ENCODE measurements at regions not wholly inside any gene's neighbourhood (a gene's known extent, or its start where the extent isn't known, plus 50 kb on each side); places are given as distances from the start of the nearest gene placed in this dataset.

DNA sequence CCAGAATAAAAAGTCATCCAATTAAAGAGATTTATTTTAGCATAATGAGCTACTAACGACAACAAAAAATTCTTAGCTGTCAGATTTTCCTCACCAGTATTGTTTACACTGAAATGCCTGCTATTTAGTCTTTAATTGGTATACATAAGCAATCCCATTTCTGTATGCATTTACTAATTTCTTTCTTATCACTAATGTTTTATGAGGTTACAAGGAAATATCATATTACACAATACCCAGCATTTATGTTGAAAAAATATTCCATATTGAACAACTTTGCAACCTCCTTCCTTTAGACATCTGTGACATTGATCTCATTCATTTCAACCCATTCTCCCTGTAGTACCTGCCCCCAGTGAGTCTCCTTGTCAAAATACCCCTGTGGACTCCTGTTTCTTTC is 135.4 kb downstream of the SLITRK6 start:
- no peak for DNase-seq

- DNase-seq: no peak
These were observed 137.0 kb downstream of the SLITRK6 start for GRCh38 chr13:85662186-85662585.

DNA sequence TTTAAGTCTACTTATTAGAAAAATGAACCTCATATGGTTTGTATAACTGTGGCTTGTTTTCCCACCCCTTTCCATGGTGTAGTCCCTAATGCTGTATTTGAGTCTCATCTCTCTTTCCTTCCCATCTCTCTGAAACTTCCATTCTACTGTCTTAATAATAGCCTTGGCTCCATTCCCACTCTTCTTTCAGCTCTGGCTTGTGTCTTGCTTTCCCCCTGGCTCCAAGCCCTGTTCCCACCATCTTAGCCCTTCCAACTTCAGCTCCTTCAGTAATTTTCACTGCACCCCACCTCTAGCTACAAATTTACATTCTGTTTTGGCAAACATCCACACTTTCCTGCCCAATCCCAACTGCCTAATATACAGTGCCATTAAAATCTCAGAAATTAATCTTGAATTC is 137.5 kb downstream of the SLITRK6 start:
- DNase-seq: no peak

GRCh38 chr13:85659493-85659892 is 139.7 kb downstream of the SLITRK6 start:
- no peak for DNase-seq

GRCh38 chr13:85657942-85658341 is 141.3 kb downstream of the SLITRK6 start:
- DNase-seq: no peak

DNA sequence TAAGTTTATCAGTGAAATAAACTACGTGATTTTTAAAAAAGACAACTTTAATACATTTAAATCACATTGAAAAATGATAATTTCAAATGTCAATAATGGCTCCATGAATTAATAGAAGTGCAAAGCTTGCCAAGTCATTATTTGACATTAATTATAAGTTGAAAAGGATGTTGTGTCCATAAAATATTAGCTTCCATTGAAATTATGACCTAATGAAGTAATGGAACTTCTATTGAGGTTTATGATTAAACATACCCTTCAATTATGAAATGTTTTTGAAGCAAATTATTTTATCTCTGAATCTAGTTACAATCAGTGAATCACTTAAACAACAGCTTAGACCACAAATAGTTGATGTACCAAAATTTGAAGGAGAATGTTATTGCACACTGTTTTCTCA is 144.2 kb downstream of the SLITRK6 start:
- DNase-seq: no peak

- no peak for DNase-seq
These were observed 145.0 kb downstream of the SLITRK6 start for GRCh38 chr13:85654227-85654626.

- no peak for DNase-seq
These were observed 145.5 kb downstream of the SLITRK6 start for GRCh38 chr13:85653681-85654080.

DNA sequence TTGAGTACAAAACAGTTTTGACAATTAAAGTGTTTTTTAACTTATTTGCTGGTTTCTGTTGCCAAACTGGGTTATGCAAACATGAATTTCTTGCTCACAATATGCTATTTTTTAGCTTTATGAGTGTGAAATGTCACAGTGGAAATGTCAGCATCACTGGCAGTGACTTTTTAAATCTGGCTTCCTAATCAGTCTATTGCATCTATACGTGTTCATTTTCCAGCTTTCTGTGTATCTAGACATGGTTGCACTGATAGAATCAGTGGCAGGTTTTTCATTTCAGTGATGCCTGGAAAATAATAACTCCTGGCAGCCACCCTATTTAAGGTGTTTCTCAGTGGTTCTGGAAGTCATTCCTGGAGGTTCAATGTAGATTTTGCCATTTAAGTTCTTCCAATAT is 146.7 kb downstream of the SLITRK6 start:
- DNase-seq: no peak

- no peak for DNase-seq
These were observed 147.8 kb downstream of the SLITRK6 start for GRCh38 chr13:85651440-85651839.

- no peak for DNase-seq
These were observed 148.6 kb downstream of the SLITRK6 start for GRCh38 chr13:85650613-85651012.

DNA sequence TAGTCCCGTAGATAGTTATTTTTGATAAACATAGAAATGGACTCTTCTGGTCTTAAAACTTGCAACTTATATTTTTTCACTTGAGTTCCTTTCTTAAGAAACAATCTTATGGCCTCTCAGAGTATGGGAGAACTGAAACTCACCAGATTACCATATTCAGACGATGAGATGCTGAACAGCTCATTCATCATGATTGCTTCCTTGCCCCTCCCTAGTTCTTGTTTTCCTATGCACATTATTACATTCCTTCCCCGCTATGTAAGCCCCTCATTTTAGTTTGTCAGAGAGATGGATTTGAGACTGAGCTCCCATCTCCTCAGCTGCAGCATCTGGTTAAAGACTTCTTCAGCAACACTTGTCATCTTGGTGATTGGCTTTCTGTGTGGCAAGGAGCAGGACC is 158.5 kb downstream of the SLITRK6 start:
- DNase-seq: no peak

GRCh38 chr13:85638815-85639393 is 160.3 kb downstream of the SLITRK6 start:
- no peak for DNase-seq

- no peak for DNase-seq
These were observed 161.0 kb downstream of the SLITRK6 start for GRCh38 chr13:85638265-85638664.

DNA sequence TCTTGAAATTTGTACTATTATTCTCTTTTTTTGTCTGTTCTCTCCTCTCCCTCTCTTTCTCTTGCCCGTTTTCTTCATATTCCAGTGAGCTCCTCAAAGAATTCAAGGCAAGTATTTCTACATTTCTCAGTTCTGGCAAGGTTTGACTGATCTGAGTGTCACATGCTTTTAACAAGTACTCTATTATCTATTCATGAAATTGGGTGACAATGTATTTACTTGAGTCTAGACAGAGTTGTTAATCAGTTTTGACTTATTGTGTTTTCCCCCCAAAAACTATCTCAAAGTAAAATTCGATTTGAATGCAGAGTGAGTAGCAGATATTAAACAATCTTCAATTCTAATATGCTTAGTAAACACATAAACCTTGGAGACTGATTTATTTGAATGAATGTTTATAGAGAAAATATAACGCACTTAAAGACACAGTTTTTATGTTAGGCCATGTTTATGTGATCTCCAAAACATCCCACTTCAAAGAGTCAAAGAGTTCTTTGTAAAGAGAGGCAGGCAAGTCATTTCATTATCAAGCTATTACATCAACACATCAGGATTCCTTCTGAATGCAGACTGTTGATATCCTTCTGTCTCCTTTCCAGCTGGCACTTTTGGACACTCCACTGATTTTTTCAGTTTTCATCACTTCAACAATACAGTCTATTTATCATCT is 166.6 kb downstream of the SLITRK6 start:
- no peak for DNase-seq

GRCh38 chr13:85631801-85632200 is 167.4 kb downstream of the SLITRK6 start:
- no peak for DNase-seq

DNA sequence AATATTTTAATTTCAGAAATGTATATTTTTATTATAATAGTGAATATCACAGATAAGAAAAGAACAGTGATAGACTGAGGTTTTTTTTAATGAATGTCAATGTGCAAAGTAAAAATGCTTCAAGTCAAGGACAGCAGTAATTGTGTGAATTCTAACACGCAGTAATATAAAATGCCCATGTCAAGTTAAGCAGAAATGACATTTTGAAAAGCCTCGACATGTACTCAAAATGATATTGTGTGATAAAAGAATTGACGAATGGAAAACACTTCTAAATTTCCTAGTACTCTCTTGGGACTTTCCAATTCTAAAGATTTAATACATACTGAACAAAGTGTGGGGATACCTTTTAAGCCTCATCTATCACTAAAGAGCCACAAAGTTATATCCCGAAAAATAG is 172.6 kb downstream of the SLITRK6 start:
- DNase-seq: no peak

- DNase-seq: no peak
These were observed 179.9 kb downstream of the SLITRK6 start for GRCh38 chr13:85619321-85619720.

DNA sequence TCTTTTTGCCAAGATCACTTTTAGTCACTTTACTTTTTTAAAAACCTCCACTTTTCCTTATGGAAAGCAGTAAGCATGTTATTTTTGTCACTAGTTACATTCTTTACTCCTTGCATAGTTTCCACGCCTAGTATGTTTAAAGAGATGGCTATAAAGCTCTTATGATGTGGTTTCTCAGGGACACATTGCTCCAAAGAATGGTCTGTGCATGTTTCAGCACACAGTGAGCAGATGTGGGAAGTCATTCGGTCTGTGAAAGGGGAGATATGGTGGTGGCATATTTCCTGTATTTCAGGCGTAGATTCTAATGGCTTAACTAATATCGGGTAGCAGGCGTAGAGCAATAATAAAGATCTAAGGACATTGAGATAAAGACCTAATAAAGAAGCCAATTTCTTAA is 180.7 kb downstream of the SLITRK6 start:
- no peak for DNase-seq

DNA sequence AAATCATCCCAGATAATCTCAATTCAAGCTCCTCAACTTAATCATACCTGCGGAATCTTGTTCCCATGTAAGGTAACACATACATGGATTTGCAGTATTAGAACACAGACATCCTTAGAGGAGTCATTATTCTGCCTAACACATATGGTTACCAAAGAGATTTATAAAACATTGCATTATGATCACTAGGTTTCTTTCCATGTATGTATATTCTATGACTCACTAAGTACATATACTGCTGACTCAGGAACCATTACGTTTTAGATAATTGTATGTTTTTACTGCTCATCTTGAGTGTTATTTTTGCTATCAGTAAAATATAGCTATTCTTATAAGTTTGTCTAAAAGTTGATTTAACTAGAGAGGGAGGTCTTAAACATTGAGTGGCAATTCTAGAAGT is 182.9 kb downstream of the SLITRK6 start:
- no peak for DNase-seq

GRCh38 chr13:85615031-85615430 is 184.2 kb downstream of the SLITRK6 start:
- no peak for DNase-seq

DNA sequence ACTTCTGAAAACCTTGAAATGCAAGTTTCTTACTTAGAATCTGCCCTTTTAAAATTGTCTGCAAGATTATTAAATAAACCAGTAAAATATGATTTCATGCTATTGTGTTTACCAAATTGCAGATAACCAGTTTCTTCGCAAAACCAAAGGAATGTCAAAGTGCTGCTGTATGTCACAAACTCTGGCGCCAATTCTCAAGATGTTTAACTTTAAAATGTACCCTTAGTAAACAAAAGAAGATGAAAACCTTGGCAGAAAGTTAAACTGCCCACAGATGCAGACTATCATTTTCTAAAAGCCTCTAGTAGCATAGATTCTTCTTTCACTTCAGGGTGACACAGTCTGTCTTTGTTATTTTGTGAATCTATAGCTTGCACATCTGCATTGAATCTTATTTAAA is 189.2 kb downstream of the SLITRK6 start:
- no peak for DNase-seq

DNA sequence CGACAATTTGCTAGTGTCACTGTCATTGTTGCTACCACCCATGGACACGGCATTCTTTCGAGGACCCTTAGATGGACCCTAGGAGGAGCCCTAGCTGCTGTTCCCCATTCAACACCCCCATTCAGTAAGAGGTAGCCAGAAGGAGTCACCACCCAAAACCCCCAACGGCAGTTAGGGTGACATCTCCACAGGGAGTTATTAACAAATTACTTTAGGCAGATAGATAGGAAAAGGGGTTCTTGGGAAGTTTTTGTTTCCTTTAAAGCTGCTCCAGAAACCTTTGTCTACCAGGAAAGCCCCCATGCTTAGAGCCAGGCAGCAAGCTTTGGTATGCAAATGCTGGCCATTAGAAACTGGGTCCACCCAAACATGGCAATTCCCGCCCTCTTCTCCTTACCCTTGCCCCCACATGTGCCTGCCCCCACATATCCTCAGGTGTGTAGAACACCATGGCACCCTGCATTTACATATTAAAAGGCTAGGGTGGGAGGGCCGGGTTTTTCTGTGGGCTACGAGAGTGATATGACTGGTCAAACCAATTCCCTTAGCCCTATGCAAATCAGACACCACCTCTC is 190.9 kb downstream of the SLITRK6 start:
- no peak for DNase-seq

- no peak for DNase-seq
These were observed 195.5 kb downstream of the SLITRK6 start for GRCh38 chr13:85603735-85604134.

DNA sequence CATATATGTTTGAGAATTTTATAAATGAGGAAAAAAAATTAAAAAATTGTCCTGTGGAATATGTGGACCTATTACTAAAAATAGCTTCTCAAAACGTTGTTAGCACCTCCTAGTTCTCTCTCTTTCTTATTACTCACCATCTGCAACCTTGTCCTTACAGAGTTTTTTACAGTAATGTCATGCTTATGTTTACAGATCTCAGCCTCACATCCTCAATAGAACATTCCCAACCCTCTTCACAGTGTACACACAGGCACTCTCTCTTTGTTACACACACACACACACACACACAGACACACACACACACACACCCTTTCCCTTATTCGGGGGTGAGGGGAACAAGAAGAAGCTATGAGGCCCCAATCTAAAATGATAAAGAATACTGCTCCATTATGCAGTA is 197.7 kb downstream of the SLITRK6 start:
- DNase-seq: no peak
